ENCODE measurements at regions not wholly inside any gene's neighbourhood (a gene's known extent, or its start where the extent isn't known, plus 50 kb on each side); places are given as distances from the start of the nearest gene placed in this dataset.

GRCh38 chr17:71149607-71150006, 971.2 kb upstream of the SOX9 start:
- intact Hi-C loops (cut with micrococcal nuclease) = no loop called here
- H3K4me1 Mint-ChIP-seq (ENCODE audit: insufficient read depth, unreplicated experiment) = no peaks in the 10 kb centered on the region
- no peak for DNase-seq (ENCODE audit: unreplicated experiment)
- no TSS peak for BruUV-seq (replicated peaks)
- POLR2A ChIA-PET = interaction anchor here (0.6 kb wide), 1 partner anchor 54 kb away, joined by 3 read pairs; no protein-coding TSS in a partner anchor
- TF ChIP-seq, protein P1, sequence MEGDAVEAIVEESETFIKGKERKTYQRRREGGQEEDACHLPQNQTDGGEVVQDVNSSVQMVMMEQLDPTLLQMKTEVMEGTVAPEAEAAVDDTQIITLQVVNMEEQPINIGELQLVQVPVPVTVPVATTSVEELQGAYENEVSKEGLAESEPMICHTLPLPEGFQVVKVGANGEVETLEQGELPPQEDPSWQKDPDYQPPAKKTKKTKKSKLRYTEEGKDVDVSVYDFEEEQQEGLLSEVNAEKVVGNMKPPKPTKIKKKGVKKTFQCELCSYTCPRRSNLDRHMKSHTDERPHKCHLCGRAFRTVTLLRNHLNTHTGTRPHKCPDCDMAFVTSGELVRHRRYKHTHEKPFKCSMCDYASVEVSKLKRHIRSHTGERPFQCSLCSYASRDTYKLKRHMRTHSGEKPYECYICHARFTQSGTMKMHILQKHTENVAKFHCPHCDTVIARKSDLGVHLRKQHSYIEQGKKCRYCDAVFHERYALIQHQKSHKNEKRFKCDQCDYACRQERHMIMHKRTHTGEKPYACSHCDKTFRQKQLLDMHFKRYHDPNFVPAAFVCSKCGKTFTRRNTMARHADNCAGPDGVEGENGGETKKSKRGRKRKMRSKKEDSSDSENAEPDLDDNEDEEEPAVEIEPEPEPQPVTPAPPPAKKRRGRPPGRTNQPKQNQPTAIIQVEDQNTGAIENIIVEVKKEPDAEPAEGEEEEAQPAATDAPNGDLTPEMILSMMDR (IDR thresholded peaks at IDR 0.05; ENCODE audit: unreplicated experiment) = no peak
- H3K9me3 Mint-ChIP-seq (ENCODE audit: unreplicated experiment) = no peaks in the 10 kb centered on the region
- no peak overlapping the region for H3K27ac Mint-ChIP-seq (ENCODE audit: low read depth, unreplicated experiment)
- no peak overlapping the region for H3K4me3 Mint-ChIP-seq (ENCODE audit: unreplicated experiment)
- H3K27me3 Mint-ChIP-seq (ENCODE audit: insufficient read depth, unreplicated experiment) = no peaks in the 10 kb centered on the region
- no peaks in the 10 kb centered on the region for H3K36me3 Mint-ChIP-seq (ENCODE audit: insufficient read depth, unreplicated experiment)
- CTCF ChIA-PET = interaction anchor here (0.7 to 0.8 kb wide), 4 partner anchors 54 to 382 kb away, joined by 3 to 4 read pairs (median 3); no protein-coding TSS in a partner anchor

DNA sequence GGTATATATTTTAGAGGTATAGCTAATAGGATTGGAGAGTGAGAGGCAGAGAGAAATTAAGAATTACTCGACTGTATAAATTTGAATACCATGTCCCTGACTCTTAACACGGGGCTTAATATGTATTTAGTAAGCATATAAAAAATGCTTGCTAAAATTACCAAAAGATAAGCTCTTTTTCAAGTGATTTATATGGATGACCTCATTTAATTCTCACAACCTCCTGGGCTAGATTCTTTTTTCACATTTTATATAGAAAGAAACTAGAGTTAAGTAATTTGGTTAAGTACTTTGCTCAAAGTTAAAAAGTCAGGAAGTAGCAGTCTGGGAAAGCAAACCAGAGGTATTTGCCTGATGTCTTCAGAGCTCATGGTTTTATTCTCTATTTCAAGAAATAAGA, 963.5 kb upstream of the SOX9 start:
- H3K27ac Mint-ChIP-seq (ENCODE audit: low read depth, unreplicated experiment) = no peak overlapping the region
- H3K4me1 Mint-ChIP-seq (ENCODE audit: insufficient read depth, unreplicated experiment) = no peaks in the 10 kb centered on the region
- ChIA-PET CTCF (no interaction called here), POLR2A (no interaction called here)
- no peak overlapping the region for H3K4me3 Mint-ChIP-seq (ENCODE audit: unreplicated experiment)
- intact Hi-C loops (cut with micrococcal nuclease) = no loop called here
- DNase-seq (ENCODE audit: unreplicated experiment) = no peak
- no peaks in the 10 kb centered on the region for H3K9me3 Mint-ChIP-seq (ENCODE audit: unreplicated experiment)
- H3K27me3 Mint-ChIP-seq (ENCODE audit: insufficient read depth, unreplicated experiment) = no peaks in the 10 kb centered on the region
- no peaks in the 10 kb centered on the region for H3K36me3 Mint-ChIP-seq (ENCODE audit: insufficient read depth, unreplicated experiment)
- TF ChIP-seq, protein P1 (IDR thresholded peaks at IDR 0.05; ENCODE audit: unreplicated experiment) = no peak
- no TSS peak for BruUV-seq (replicated peaks)

- CTCF ChIA-PET = no interaction called here
- no peaks in the 10 kb centered on the region for H3K27me3 Mint-ChIP-seq (ENCODE audit: insufficient read depth, unreplicated experiment)
- intact Hi-C loops (cut with micrococcal nuclease) = no loop called here
Measured at GRCh38 chr17:71158437-71158836, 962.4 kb upstream of the SOX9 start.

GRCh38 chr17:71163121-71163812, 957.6 kb upstream of the SOX9 start:
- Mint-ChIP-seq H3K9me3 (ENCODE audit: unreplicated experiment) (no peaks in the 10 kb centered on the region), H3K27ac (ENCODE audit: low read depth, unreplicated experiment) (no peak overlapping the region), H3K4me1 (ENCODE audit: insufficient read depth, unreplicated experiment) (no peaks in the 10 kb centered on the region), H3K4me3 (ENCODE audit: unreplicated experiment) (no peak overlapping the region), H3K27me3 (ENCODE audit: insufficient read depth, unreplicated experiment) (no peaks in the 10 kb centered on the region), H3K36me3 (ENCODE audit: insufficient read depth, unreplicated experiment) (no peaks in the 10 kb centered on the region)
- CTCF ChIA-PET = no interaction called here
- DNase-seq (ENCODE audit: unreplicated experiment) = no peak
- POLR2A ChIA-PET = no interaction called here
- TF ChIP-seq, protein P1 (IDR thresholded peaks at IDR 0.05; ENCODE audit: unreplicated experiment) = no peak
- BruUV-seq (replicated peaks) = no TSS peak
- intact Hi-C loops (cut with micrococcal nuclease) = no loop called here

More at GRCh38 chr17:71158437-71158836, 962.4 kb upstream of the SOX9 start:
- H3K36me3 Mint-ChIP-seq (ENCODE audit: insufficient read depth, unreplicated experiment) = no peaks in the 10 kb centered on the region
- H3K9me3 Mint-ChIP-seq (ENCODE audit: unreplicated experiment) = no peaks in the 10 kb centered on the region
- H3K4me1 Mint-ChIP-seq (ENCODE audit: insufficient read depth, unreplicated experiment) = no peaks in the 10 kb centered on the region
- TF ChIP-seq, protein P1 (IDR thresholded peaks at IDR 0.05; ENCODE audit: unreplicated experiment) = no peak
- POLR2A ChIA-PET = no interaction called here
- BruUV-seq (replicated peaks) = no TSS peak
- no peak overlapping the region for H3K4me3 Mint-ChIP-seq (ENCODE audit: unreplicated experiment)
- no peak overlapping the region for H3K27ac Mint-ChIP-seq (ENCODE audit: low read depth, unreplicated experiment)
- no peak for DNase-seq (ENCODE audit: unreplicated experiment)

Measured in MCF 10A (cell line).